Natural killer cell (primary cell): ENCODE measurements at regions not wholly inside any gene's neighbourhood (a gene's known extent, or its start where the extent isn't known, plus 50 kb on each side); places are given as distances from the start of the nearest gene placed in this dataset.

Experiments
- ATAC-seq, 3 donors: fragments of 150-1000 bp in 2 of 3; fragments of 200-7000 bp in 1 of 3; cut with Tn5 transposase; 1 replicate in 1 of 3; 2 replicates in 2 of 3; pipeline ENCODE4 v1.10.0; 2021; ENCODE audit warnings: mild to moderate bottlenecking in 2 of 3, moderate library complexity in 2 of 3
- DNase-seq, 2 donors: peaks; one replicate each; pipeline versions ENCODE4 v3.0.0 to v3.0.0-alpha.2; 2013 to 2021; ENCODE audit warnings: mixed read lengths in 1 of 2
- H3K27ac ChIP-seq: one replicate; pipeline ENCODE4 v1.5.1; 2013; ENCODE audit warnings: mild to moderate bottlenecking, low read length
- H3K27me3 ChIP-seq: one replicate; pipeline ENCODE4 v1.6.1; 2013; ENCODE audit warnings: low read length; ENCODE audit not compliant: control insufficient read depth, insufficient read depth
- H3K36me3 ChIP-seq: one replicate; pipeline ENCODE4 v1.6.1; 2013; ENCODE audit warnings: low read length; ENCODE audit not compliant: control insufficient read depth, insufficient read depth
- H3K4me1 ChIP-seq: one replicate; pipeline ENCODE4 v1.6.1; 2013; ENCODE audit warnings: low read length; ENCODE audit not compliant: control insufficient read depth, insufficient read depth
- H3K4me3 ChIP-seq: one replicate; pipeline ENCODE4 v1.5.1; 2013; ENCODE audit warnings: low read length
- H3K9me3 ChIP-seq: one replicate; pipeline ENCODE4 v1.6.1; 2013; ENCODE audit warnings: low read length; ENCODE audit not compliant: control insufficient read depth, insufficient read depth
- H3K27ac Mint-ChIP-seq, 2 donors: one replicate each; pipeline ENCODE4 v1.8.0; 2022; ENCODE audit warnings: mild to moderate bottlenecking in 2 of 2, mixed read lengths in 2 of 2, moderate library complexity in 1 of 2
- H3K27me3 Mint-ChIP-seq, 2 donors: one replicate each; pipeline ENCODE4 v1.8.0; 2022; ENCODE audit warnings: low read depth in 2 of 2, mixed read lengths in 2 of 2
- H3K36me3 Mint-ChIP-seq: one replicate; pipeline ENCODE4 v1.8.0; 2022; ENCODE audit warnings: mixed read lengths
- H3K4me1 Mint-ChIP-seq, 2 donors: one replicate each; pipeline ENCODE4 v1.8.0; 2022; ENCODE audit warnings: mixed read lengths in 2 of 2
- H3K4me3 Mint-ChIP-seq: one replicate; pipeline ENCODE4 v1.8.0; 2022; ENCODE audit warnings: mild to moderate bottlenecking, moderate library complexity, mixed read lengths
- H3K9me3 Mint-ChIP-seq, 2 donors: one replicate each; pipeline ENCODE4 v1.8.0; 2022; ENCODE audit warnings: mixed read lengths in 2 of 2
- CTCF ChIP-seq: fragments of 200-600 bp; IDR thresholded peaks from one replicate; pipeline ENCODE4 v1.8.0; 2022; ENCODE audit warnings: antibody characterized with exemption
- WGBS: methylation state at CpG from one replicate; pipeline ENCODE4 v1.1.7; 2013; ENCODE audit warnings: missing lambda C conversion rate; ENCODE audit not compliant: insufficient coverage; 5-methylcytosine and 5-hydroxymethylcytosine counted together
- intact Hi-C: fragments of 100-400 bp; cut with micrococcal nuclease; formaldehyde crosslinking; loops from one replicate; pipeline ENCODE4 v1.14.2; 2022

GRCh38 chr13:84332346-84332745 lies 450.1 kb upstream of the SLITRK1 start:
- Histone ChIP-seq H3K4me1 (no peaks in the 10 kb centered on the region), H3K27me3 (no peaks in the 10 kb centered on the region), H3K9me3 (no peaks in the 10 kb centered on the region), H3K27ac (no peak overlapping the region), H3K36me3 (no peaks in the 10 kb centered on the region), H3K4me3 (no peak overlapping the region)
- no peaks in the 10 kb centered on the region for H3K4me1 Mint-ChIP-seq
- DNase-seq (no peak), ATAC-seq (no peak)
- 79% methylated on average over 2 of the region's 2 CpGs for WGBS
- H3K27me3 Mint-ChIP-seq: no peaks in the 10 kb centered on the region
- no peak for TF ChIP-seq CTCF
- H3K27ac Mint-ChIP-seq: no peak overlapping the region
- intact Hi-C loops: no loop called here
- no peaks in the 10 kb centered on the region for H3K36me3 Mint-ChIP-seq
- H3K4me3 Mint-ChIP-seq: no peak overlapping the region
- peaks cover 0 to 5% of the 10 kb centered on the region in 2 donors for H3K9me3 Mint-ChIP-seq

- Histone ChIP-seq H3K4me3 (no peak overlapping the region), H3K4me1 (no peaks in the 10 kb centered on the region)
These were observed 433.3 kb upstream of the SLITRK1 start for GRCh38 chr13:84315527-84315926.

GRCh38 chr13:84303035-84303434 lies 420.8 kb upstream of the SLITRK1 start:
- H3K27me3 Mint-ChIP-seq: no peaks in the 10 kb centered on the region
- peaks cover 2 to 4% of the 10 kb centered on the region in 2 donors for H3K9me3 Mint-ChIP-seq
- no peak overlapping the region for H3K4me3 Mint-ChIP-seq
- no peak overlapping the region for H3K27ac Mint-ChIP-seq
- intact Hi-C loops: no loop called here
- Histone ChIP-seq H3K4me1 (no peaks in the 10 kb centered on the region), H3K27ac (no peak overlapping the region), H3K9me3 (no peaks in the 10 kb centered on the region), H3K27me3 (no peaks in the 10 kb centered on the region), H3K36me3 (no peaks in the 10 kb centered on the region), H3K4me3 (no peak overlapping the region)
- WGBS: 91% methylated on average over 1 of the region's 1 CpG
- no peaks in the 10 kb centered on the region for H3K36me3 Mint-ChIP-seq
- ATAC-seq: no peak
- TF ChIP-seq CTCF: no peak
- DNase-seq: no peak
- H3K4me1 Mint-ChIP-seq: no peaks in the 10 kb centered on the region

More at GRCh38 chr13:84315527-84315926, 433.3 kb upstream of the SLITRK1 start:
- Mint-ChIP-seq H3K27me3 (no peaks in the 10 kb centered on the region), H3K4me1 (no peaks in the 10 kb centered on the region), H3K4me3 (no peak overlapping the region), H3K36me3 (no peaks in the 10 kb centered on the region), H3K27ac (no peak overlapping the region), H3K9me3 (no peaks in the 10 kb centered on the region)
- WGBS: 91% methylated on average over 4 of the region's 4 CpGs
- no peak for TF ChIP-seq CTCF
- DNase-seq (no peak), ATAC-seq (no peak)
- Histone ChIP-seq H3K27me3 (no peaks in the 10 kb centered on the region), H3K36me3 (no peaks in the 10 kb centered on the region), H3K9me3 (no peaks in the 10 kb centered on the region), H3K27ac (no peak overlapping the region)
- intact Hi-C loops: no loop called here

GRCh38 chr13:84297251-84297650 lies 415.0 kb upstream of the SLITRK1 start:
- Histone ChIP-seq H3K9me3 (no peaks in the 10 kb centered on the region), H3K27me3 (no peaks in the 10 kb centered on the region), H3K4me1 (no peaks in the 10 kb centered on the region), H3K27ac (no peak overlapping the region), H3K4me3 (no peak overlapping the region), H3K36me3 (no peaks in the 10 kb centered on the region)
- H3K27me3 Mint-ChIP-seq: no peaks in the 10 kb centered on the region
- no peaks in the 10 kb centered on the region for H3K9me3 Mint-ChIP-seq
- DNase-seq (no peak), ATAC-seq (no peak)
- no peaks in the 10 kb centered on the region for H3K4me1 Mint-ChIP-seq
- H3K4me3 Mint-ChIP-seq: no peak overlapping the region
- no peak overlapping the region for H3K27ac Mint-ChIP-seq
- no peaks in the 10 kb centered on the region for H3K36me3 Mint-ChIP-seq
- TF ChIP-seq CTCF: no peak
- intact Hi-C loops: no loop called here
